A673 (cell line): ENCODE measurements at regions not wholly inside any gene's neighbourhood (a gene's known extent, or its start where the extent isn't known, plus 50 kb on each side); places are given as distances from the start of the nearest gene placed in this dataset.

Experiments
- EZH2 ChIP-seq: fragments of 200-600 bp; sonication (generic); IDR thresholded peaks from 2 replicates; pipeline ENCODE4 v1.6.1; 2017; ENCODE audit warnings: borderline replicate concordance, low read depth, mild to moderate bottlenecking, mixed read lengths, antibody characterized with exemption, low read length; ENCODE audit not compliant: poor library complexity, severe bottlenecking
- TF ChIP-seq, protein P1 (sequence below): fragments of 300-800, 200-600 bp; sonication (generic); conservative IDR thresholded peaks from 2 replicates; pipeline ENCODE4 v1.5.1; 2017; ENCODE audit warnings: low read depth, mild to moderate bottlenecking, antibody characterized with exemption, low read length, moderate library complexity, mixed read lengths

DNA sequence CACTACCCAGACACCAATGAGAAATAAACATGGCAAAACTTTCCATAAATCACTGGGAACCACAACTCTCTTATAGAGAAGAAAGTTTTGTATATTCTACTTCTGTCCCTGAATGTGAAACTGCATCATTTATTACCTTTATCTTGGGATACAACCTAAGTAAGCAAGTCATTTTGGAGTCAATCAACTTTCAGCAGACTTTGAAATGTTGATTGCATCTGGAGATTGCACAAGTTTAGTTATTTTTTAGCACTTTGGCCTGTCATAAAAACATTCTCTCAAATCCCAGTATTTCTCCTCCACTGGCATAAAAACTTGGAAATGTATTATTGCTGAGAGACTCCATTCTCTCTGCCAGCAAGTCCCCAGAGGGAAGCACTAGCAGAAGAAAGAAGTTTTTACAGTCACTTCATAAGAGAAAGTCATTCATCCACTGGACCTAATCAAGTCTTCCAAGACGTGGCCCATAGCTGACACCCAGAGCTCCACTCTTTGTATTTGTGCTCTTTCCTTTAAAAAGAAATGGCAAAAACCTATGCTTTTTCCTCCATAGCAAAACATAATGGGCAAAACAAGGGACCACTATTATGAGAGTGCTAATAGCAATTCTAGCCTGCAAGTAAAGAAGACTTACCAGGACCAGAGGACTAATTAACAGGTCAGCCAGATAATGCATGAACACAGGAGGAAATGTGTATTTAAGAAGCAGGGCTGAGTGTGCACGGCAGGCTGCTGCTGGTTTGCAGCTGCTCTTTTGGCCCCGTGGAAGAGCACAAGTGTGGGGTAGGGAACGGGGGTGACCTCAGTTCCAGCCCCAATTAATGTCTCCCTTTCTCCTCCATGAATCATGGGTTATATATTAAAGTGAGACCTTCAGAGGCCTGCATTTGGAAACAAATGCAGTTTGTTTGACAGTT, 171.5 kb downstream of the INO80D start:
- TF ChIP-seq, protein P1, sequence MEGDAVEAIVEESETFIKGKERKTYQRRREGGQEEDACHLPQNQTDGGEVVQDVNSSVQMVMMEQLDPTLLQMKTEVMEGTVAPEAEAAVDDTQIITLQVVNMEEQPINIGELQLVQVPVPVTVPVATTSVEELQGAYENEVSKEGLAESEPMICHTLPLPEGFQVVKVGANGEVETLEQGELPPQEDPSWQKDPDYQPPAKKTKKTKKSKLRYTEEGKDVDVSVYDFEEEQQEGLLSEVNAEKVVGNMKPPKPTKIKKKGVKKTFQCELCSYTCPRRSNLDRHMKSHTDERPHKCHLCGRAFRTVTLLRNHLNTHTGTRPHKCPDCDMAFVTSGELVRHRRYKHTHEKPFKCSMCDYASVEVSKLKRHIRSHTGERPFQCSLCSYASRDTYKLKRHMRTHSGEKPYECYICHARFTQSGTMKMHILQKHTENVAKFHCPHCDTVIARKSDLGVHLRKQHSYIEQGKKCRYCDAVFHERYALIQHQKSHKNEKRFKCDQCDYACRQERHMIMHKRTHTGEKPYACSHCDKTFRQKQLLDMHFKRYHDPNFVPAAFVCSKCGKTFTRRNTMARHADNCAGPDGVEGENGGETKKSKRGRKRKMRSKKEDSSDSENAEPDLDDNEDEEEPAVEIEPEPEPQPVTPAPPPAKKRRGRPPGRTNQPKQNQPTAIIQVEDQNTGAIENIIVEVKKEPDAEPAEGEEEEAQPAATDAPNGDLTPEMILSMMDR: no peak
- TF ChIP-seq EZH2: no peak
